HEK293 (cell line): ENCODE measurements at regions not wholly inside any gene's neighbourhood (a gene's known extent, or its start where the extent isn't known, plus 50 kb on each side); places are given as distances from the start of the nearest gene placed in this dataset.

Source experiments
- CTCF ChIA-PET: fragments of 350-600 bp; formaldehyde crosslinking; extraction: SDS; loops from one replicate; lab custom pipeline; 2021; ENCODE audit warnings: antibody characterized with exemption; lab: Yijun Ruan, JAX
- POLR2A ChIA-PET: fragments of 300-600 bp; formaldehyde crosslinking; extraction: SDS; loops from one replicate; lab custom pipeline; 2020; ENCODE audit warnings: antibody characterized with exemption, inconsistent platforms; lab: Yijun Ruan, JAX
- H3K27ac ChIP-seq: fragments of 200-500 bp; sonication (Bioruptor generic); 2 replicates; pipeline ENCODE4 v1.5.1; 2014; ENCODE audit warnings: low read depth, low read length, control low read depth, inconsistent platforms; ENCODE audit errors: extremely low read depth
- H3K36me3 ChIP-seq, 2 experiments: fragments of 200-500 bp in 1 of 2; sonication (Bioruptor generic) in 1 of 2; 1 replicate in 1 of 2; 2 replicates in 1 of 2; pipeline ENCODE4 v1.5.1; 2014 to 2017; ENCODE audit warnings: inconsistent platforms in 2 of 2, low read length in 2 of 2; ENCODE audit not compliant: control insufficient read depth in 2 of 2, insufficient read depth in 1 of 2
- H3K4me1 ChIP-seq: fragments of 200-500 bp; sonication (Bioruptor generic); 2 replicates; pipeline ENCODE4 v1.5.1; 2014; ENCODE audit warnings: mild to moderate bottlenecking, low read length, inconsistent platforms; ENCODE audit not compliant: control insufficient read depth, insufficient read depth
- H3K4me3 ChIP-seq: 2 replicates; pipeline ENCODE4 v1.5.1; 2011; ENCODE audit warnings: low read depth, mild to moderate bottlenecking, control low read depth, low read length, moderate library complexity
- H3K9me3 ChIP-seq: fragments of 200-500 bp; sonication (Bioruptor generic); 2 replicates; pipeline ENCODE4 v1.5.1; 2014; ENCODE audit warnings: low read depth, low read length, inconsistent platforms; ENCODE audit not compliant: control insufficient read depth, insufficient read depth
- BCL11A ChIP-seq: fragments of 450-650 bp; formaldehyde crosslinking; IDR thresholded peaks from 2 replicates; pipeline ENCODE4 v1.5.1; 2016; ENCODE audit warnings: low read depth, missing biosample characterization, missing genetic modification characterization
- HOXA7 ChIP-seq: sonication (generic); formaldehyde crosslinking; IDR thresholded peaks from 2 replicates; pipeline ENCODE4 v1.8.1; 2022; ENCODE audit warnings: missing genetic modification reagents, borderline replicate concordance
- SCRT2 ChIP-seq: fragments of 450-650 bp; formaldehyde crosslinking; IDR thresholded peaks from 2 replicates; pipeline ENCODE4 v1.5.1; 2016; ENCODE audit warnings: missing biosample characterization, missing genetic modification characterization
- ZBTB20 ChIP-seq: fragments of 450-650 bp; formaldehyde crosslinking; IDR thresholded peaks from 2 replicates; pipeline ENCODE4 v1.5.1; 2016; ENCODE audit warnings: missing biosample characterization, missing genetic modification characterization
- ZIC2 ChIP-seq: fragments of 450-650 bp; formaldehyde crosslinking; IDR thresholded peaks from 2 replicates; pipeline ENCODE4 v1.5.1; 2016; ENCODE audit warnings: missing biosample characterization, missing genetic modification characterization
- ZNF175 ChIP-seq: fragments of 450-650 bp; formaldehyde crosslinking; IDR thresholded peaks from 2 replicates; pipeline ENCODE4 v1.5.1; 2016; ENCODE audit warnings: missing biosample characterization, missing genetic modification characterization
- ZNF202 ChIP-seq: fragments of 450-650 bp; formaldehyde crosslinking; IDR thresholded peaks from 2 replicates; pipeline ENCODE4 v1.5.1; 2016; ENCODE audit warnings: missing biosample characterization, missing genetic modification characterization, borderline replicate concordance
- ZNF221 ChIP-seq: fragments of 450-650 bp; formaldehyde crosslinking; IDR thresholded peaks from 2 replicates; pipeline ENCODE4 v1.5.1; 2017; ENCODE audit warnings: missing biosample characterization, missing genetic modification characterization, borderline replicate concordance
- ZNF324 ChIP-seq: fragments of 450-650 bp; formaldehyde crosslinking; IDR thresholded peaks from 2 replicates; pipeline ENCODE4 v1.5.1; 2016; ENCODE audit warnings: missing biosample characterization, missing genetic modification characterization
- ZNF335 ChIP-seq: fragments of 450-650 bp; formaldehyde crosslinking; conservative IDR thresholded peaks from 2 replicates; pipeline ENCODE4 v1.5.1; 2016; ENCODE audit warnings: missing biosample characterization, missing genetic modification characterization
- ZNF398 ChIP-seq: fragments of 450-650 bp; formaldehyde crosslinking; IDR thresholded peaks from 2 replicates; pipeline ENCODE4 v1.5.1; 2017; ENCODE audit warnings: missing biosample characterization, missing genetic modification characterization
- ZNF426 ChIP-seq: fragments of 450-650 bp; formaldehyde crosslinking; IDR thresholded peaks from 2 replicates; pipeline ENCODE4 v1.5.1; 2017; ENCODE audit warnings: missing biosample characterization, missing genetic modification characterization, mild to moderate bottlenecking, inconsistent platforms, moderate library complexity
- ZNF449 ChIP-seq: fragments of 450-650 bp; formaldehyde crosslinking; IDR thresholded peaks from 2 replicates; pipeline ENCODE4 v1.5.1; 2017; ENCODE audit warnings: missing biosample characterization, mild to moderate bottlenecking, missing genetic modification characterization, moderate library complexity
- ZNF555 ChIP-seq: fragments of 450-650 bp; formaldehyde crosslinking; conservative IDR thresholded peaks from 2 replicates; pipeline ENCODE4 v1.5.1; 2017; ENCODE audit warnings: missing biosample characterization, mild to moderate bottlenecking, missing genetic modification characterization, inconsistent platforms
- ZNF639 ChIP-seq: fragments of 450-650 bp; formaldehyde crosslinking; IDR thresholded peaks from 2 replicates; pipeline ENCODE4 v1.5.1; 2016; ENCODE audit warnings: missing biosample characterization, missing genetic modification characterization
- ZNF792 ChIP-seq: fragments of 450-650 bp; formaldehyde crosslinking; IDR thresholded peaks from 2 replicates; pipeline ENCODE4 v1.5.1; 2016; ENCODE audit warnings: missing biosample characterization, missing genetic modification characterization
- ZSCAN16 ChIP-seq: fragments of 450-650 bp; formaldehyde crosslinking; IDR thresholded peaks from 2 replicates; pipeline ENCODE4 v1.5.1; 2016; ENCODE audit warnings: missing biosample characterization, missing genetic modification characterization
- TF ChIP-seq, protein P1 (sequence below): fragments of 450-650 bp; formaldehyde crosslinking; IDR thresholded peaks from 2 replicates; pipeline ENCODE4 v1.5.1; 2016; ENCODE audit warnings: missing biosample characterization, missing genetic modification characterization
- TF ChIP-seq, protein P2 (sequence below): fragments of 450-650 bp; formaldehyde crosslinking; IDR thresholded peaks from 2 replicates; pipeline ENCODE4 v1.5.1; 2016; ENCODE audit warnings: missing biosample characterization, missing genetic modification characterization, borderline replicate concordance
- TF ChIP-seq, protein P3 (sequence below): fragments of 450-650 bp; formaldehyde crosslinking; IDR thresholded peaks from 2 replicates; pipeline ENCODE4 v1.5.1; 2016; ENCODE audit warnings: missing biosample characterization, missing genetic modification characterization
- TF ChIP-seq, protein P4 (sequence below): fragments of 450-650 bp; formaldehyde crosslinking; IDR thresholded peaks from 2 replicates; pipeline ENCODE4 v1.5.1; 2016; ENCODE audit warnings: missing biosample characterization, missing genetic modification characterization

DNA sequence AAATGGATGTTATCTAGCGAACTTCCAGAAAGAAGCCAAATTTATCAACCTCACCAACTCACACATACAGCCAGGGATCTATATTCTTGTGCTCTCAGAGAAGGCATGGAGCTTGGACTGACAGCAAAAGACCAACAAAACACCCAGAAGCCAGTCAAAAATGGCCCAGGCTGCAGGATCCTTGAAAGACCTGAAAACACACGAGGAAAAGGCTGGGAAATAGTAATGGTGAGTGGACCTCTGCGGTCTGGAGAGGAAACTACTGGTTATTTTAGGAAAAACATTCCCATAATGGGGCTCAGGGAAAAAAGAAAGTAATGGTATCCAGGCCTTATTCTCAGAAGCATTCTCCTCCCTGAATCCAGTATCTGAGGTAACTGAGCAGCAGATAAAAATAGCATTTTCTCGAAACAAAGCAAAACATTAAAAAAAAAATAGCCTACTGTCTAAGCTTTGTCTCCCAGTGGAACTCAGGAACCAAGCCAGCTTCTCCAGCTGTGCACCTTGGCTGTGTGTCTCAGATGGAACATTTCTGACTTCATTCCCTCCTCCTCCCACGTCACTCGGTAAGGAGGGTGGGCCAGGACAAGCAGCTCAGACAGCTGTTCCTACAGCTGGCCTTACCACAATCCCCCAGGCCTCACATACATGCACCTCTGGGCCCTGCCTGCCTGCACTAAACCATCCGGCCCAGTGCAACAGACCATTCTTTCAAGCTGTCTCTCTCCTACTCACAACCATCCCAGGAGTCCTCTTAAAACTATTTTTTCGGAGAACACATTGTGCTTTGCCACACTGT is 249.9 kb downstream of the DAD1 start:
- TF ChIP-seq ZNF555 (tag by site-specific recombination) (no peak), BCL11A (no peak), ZNF221 (tag by site-specific recombination) (no peak), ZNF639 (tag by site-specific recombination) (no peak), ZBTB20 (tag by site-specific recombination) (no peak), ZNF449 (tag by site-specific recombination) (no peak), ZIC2 (tag by site-specific recombination) (no peak), SCRT2 (no peak), ZNF426 (no peak), ZNF175 (no peak)
- TF ChIP-seq, protein P1, sequence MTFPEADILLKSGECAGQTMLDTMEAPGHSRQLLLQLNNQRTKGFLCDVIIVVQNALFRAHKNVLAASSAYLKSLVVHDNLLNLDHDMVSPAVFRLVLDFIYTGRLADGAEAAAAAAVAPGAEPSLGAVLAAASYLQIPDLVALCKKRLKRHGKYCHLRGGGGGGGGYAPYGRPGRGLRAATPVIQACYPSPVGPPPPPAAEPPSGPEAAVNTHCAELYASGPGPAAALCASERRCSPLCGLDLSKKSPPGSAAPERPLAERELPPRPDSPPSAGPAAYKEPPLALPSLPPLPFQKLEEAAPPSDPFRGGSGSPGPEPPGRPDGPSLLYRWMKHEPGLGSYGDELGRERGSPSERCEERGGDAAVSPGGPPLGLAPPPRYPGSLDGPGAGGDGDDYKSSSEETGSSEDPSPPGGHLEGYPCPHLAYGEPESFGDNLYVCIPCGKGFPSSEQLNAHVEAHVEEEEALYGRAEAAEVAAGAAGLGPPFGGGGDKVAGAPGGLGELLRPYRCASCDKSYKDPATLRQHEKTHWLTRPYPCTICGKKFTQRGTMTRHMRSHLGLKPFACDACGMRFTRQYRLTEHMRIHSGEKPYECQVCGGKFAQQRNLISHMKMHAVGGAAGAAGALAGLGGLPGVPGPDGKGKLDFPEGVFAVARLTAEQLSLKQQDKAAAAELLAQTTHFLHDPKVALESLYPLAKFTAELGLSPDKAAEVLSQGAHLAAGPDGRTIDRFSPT (tag by site-specific recombination): no peak
- TF ChIP-seq, protein P2, sequence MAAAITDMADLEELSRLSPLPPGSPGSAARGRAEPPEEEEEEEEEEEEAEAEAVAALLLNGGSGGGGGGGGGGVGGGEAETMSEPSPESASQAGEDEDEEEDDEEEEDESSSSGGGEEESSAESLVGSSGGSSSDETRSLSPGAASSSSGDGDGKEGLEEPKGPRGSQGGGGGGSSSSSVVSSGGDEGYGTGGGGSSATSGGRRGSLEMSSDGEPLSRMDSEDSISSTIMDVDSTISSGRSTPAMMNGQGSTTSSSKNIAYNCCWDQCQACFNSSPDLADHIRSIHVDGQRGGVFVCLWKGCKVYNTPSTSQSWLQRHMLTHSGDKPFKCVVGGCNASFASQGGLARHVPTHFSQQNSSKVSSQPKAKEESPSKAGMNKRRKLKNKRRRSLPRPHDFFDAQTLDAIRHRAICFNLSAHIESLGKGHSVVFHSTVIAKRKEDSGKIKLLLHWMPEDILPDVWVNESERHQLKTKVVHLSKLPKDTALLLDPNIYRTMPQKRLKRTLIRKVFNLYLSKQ (tag by site-specific recombination): no peak
- H3K4me1 ChIP-seq: peaks cover 5% of the 10 kb centered on the region; the same call in 1 of the 2 replicates
- H3K36me3 ChIP-seq: no peaks in the 10 kb centered on the region

GRCh38 chr14:22338381-22338780 is 250.6 kb downstream of the DAD1 start:
- Histone ChIP-seq H3K4me3 (no peak overlapping the region), H3K9me3 (no peaks in the 10 kb centered on the region), H3K4me1 (peaks cover 9% of the 10 kb centered on the region), H3K27ac (no peak overlapping the region), H3K36me3 (no peaks in the 10 kb centered on the region)
- ChIA-PET POLR2A (no interaction called here), CTCF (interaction anchor here (0.7 to 2.3 kb wide), 4 partner anchors 17 to 1341 kb away, joined by 3 to 8 read pairs (median 4); no protein-coding TSS in a partner anchor)
- TF ChIP-seq, protein P3, sequence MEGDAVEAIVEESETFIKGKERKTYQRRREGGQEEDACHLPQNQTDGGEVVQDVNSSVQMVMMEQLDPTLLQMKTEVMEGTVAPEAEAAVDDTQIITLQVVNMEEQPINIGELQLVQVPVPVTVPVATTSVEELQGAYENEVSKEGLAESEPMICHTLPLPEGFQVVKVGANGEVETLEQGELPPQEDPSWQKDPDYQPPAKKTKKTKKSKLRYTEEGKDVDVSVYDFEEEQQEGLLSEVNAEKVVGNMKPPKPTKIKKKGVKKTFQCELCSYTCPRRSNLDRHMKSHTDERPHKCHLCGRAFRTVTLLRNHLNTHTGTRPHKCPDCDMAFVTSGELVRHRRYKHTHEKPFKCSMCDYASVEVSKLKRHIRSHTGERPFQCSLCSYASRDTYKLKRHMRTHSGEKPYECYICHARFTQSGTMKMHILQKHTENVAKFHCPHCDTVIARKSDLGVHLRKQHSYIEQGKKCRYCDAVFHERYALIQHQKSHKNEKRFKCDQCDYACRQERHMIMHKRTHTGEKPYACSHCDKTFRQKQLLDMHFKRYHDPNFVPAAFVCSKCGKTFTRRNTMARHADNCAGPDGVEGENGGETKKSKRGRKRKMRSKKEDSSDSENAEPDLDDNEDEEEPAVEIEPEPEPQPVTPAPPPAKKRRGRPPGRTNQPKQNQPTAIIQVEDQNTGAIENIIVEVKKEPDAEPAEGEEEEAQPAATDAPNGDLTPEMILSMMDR (tag by site-specific recombination): no peak
- no peak for TF ChIP-seq HOXA7 (CRISPR knock-in tag)
- TF ChIP-seq ZNF202: no peak
- no peak for TF ChIP-seq ZNF335 (tag by site-specific recombination)
- TF ChIP-seq ZSCAN16 (tag by site-specific recombination): no peak
- no peak for TF ChIP-seq ZNF324 (tag by site-specific recombination)
- TF ChIP-seq, protein P4, sequence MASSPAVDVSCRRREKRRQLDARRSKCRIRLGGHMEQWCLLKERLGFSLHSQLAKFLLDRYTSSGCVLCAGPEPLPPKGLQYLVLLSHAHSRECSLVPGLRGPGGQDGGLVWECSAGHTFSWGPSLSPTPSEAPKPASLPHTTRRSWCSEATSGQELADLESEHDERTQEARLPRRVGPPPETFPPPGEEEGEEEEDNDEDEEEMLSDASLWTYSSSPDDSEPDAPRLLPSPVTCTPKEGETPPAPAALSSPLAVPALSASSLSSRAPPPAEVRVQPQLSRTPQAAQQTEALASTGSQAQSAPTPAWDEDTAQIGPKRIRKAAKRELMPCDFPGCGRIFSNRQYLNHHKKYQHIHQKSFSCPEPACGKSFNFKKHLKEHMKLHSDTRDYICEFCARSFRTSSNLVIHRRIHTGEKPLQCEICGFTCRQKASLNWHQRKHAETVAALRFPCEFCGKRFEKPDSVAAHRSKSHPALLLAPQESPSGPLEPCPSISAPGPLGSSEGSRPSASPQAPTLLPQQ (tag by site-specific recombination): no peak
- no peak for TF ChIP-seq ZNF398
- no peak for TF ChIP-seq ZNF792

More for the DNA sequence above, 249.9 kb downstream of the DAD1 start:
- CTCF ChIA-PET: interaction anchor here (0.7 to 2.3 kb wide), 4 partner anchors 18 to 1340 kb away, joined by 3 to 10 read pairs (median 6); no protein-coding TSS in a partner anchor
- Histone ChIP-seq H3K4me3 (no peak overlapping the region), H3K9me3 (no peaks in the 10 kb centered on the region), H3K27ac (no peak overlapping the region)
- POLR2A ChIA-PET: no interaction called here
